H1 (cell line): ENCODE measurements at regions not wholly inside any gene's neighbourhood (a gene's known extent, or its start where the extent isn't known, plus 50 kb on each side); places are given as distances from the start of the nearest gene placed in this dataset.

Experiments
- CTCF ChIA-PET: fragments of 300-600 bp; sonication (Branson Sonifier 250); formaldehyde crosslinking; loops from one replicate; lab custom pipeline; 2021; ENCODE audit not compliant: partially characterized antibody; lab: Charles Lee
- POLR2A ChIA-PET: fragments of 300-600 bp; sonication (Branson Sonifier 250); formaldehyde crosslinking; loops from one replicate; lab custom pipeline; 2021; ENCODE audit warnings: inconsistent platforms; ENCODE audit not compliant: partially characterized antibody; lab: Charles Lee
- DNase-seq, 2 experiments: peaks; one replicate each; pipeline versions ENCODE4 v3.0.0 to v3.0.0-alpha.2; 2010 to 2022; ENCODE audit warnings: low spot score in 2 of 2, low read depth in 1 of 2, mixed read lengths in 1 of 2
- FAIRE-seq: peaks from 2 replicates; lab custom pipeline; 2011; peaks lifted over from hg19 to GRCh38; lab: Jason Lieb, UNC
- H2AFZ ChIP-seq: 2 replicates; pipeline ENCODE4 v1.8.1; 2012; ENCODE audit warnings: low read length, inconsistent platforms
- H2AK5ac ChIP-seq: 2 replicates; pipeline ENCODE4 v1.6.1; 2013; ENCODE audit warnings: low read depth, low read length
- H2BK120ac ChIP-seq: replicated peaks from 2 replicates; pipeline ENCODE3; 2013; ENCODE audit warnings: low read depth, low read length, inconsistent platforms
- H2BK12ac ChIP-seq: 2 replicates; pipeline ENCODE4 v1.6.1; 2013; ENCODE audit warnings: low read depth, low read length
- H2BK15ac ChIP-seq: 2 replicates; pipeline ENCODE4 v1.6.1; 2013; ENCODE audit warnings: low read length
- H2BK20ac ChIP-seq: 2 replicates; pipeline ENCODE4 v1.6.1; 2013; ENCODE audit warnings: low read length
- H2BK5ac ChIP-seq: 2 replicates; pipeline ENCODE4 v1.6.1; 2013; ENCODE audit warnings: low read depth, low read length
- H3K14ac ChIP-seq: 2 replicates; pipeline ENCODE4 v1.6.1; 2013; ENCODE audit warnings: inconsistent platforms; ENCODE audit not compliant: insufficient read length
- H3K18ac ChIP-seq: 2 replicates; pipeline ENCODE4 v1.6.1; 2013; ENCODE audit warnings: low read length; ENCODE audit errors: extremely low read depth
- H3K23ac ChIP-seq: 2 replicates; pipeline ENCODE4 v1.6.1; 2013; ENCODE audit warnings: inconsistent platforms; ENCODE audit not compliant: insufficient read length
- H3K23me2 ChIP-seq: 2 replicates; pipeline ENCODE4 v1.6.1; 2013; ENCODE audit warnings: low read depth, low read length
- H3K27ac ChIP-seq: 2 replicates; pipeline ENCODE4 v1.6.1; 2011; ENCODE audit warnings: low read depth, low read length, inconsistent platforms
- H3K27me3 ChIP-seq, 4 experiments: replicated peaks in 1 of 4; 1 replicate in 1 of 4; 2 replicates in 3 of 4; pipeline versions ENCODE4 v1.6.1 to v1.8.1; 2011 to 2013; ENCODE audit warnings: low read length in 3 of 4, mild to moderate bottlenecking in 3 of 4, inconsistent platforms in 2 of 4, mixed read lengths in 2 of 4, moderate library complexity in 1 of 4; ENCODE audit not compliant: control insufficient read depth in 3 of 4, insufficient read depth in 3 of 4; ENCODE audit errors: extremely low read depth in 1 of 4
- H3K36me3 ChIP-seq, 4 experiments: 2 replicates each; pipeline versions ENCODE4 v1.6.1 to v1.8.1; 2011 to 2013; ENCODE audit warnings: mild to moderate bottlenecking in 4 of 4, low read length in 3 of 4, moderate library complexity in 2 of 4, control low read depth in 1 of 4, inconsistent platforms in 1 of 4; ENCODE audit not compliant: insufficient read depth in 4 of 4, control insufficient read depth in 2 of 4
- H3K4ac ChIP-seq: replicated peaks from 2 replicates; pipeline ENCODE3; 2013; ENCODE audit warnings: low read length, low read depth, mixed read lengths, inconsistent platforms; ENCODE audit not compliant: insufficient read length
- H3K4me1 ChIP-seq, 4 experiments: replicated peaks in 1 of 4; 1 replicate in 1 of 4; 2 replicates in 3 of 4; pipeline versions ENCODE4 v1.6.1 to v1.8.1; 2011 to 2013; ENCODE audit warnings: low read length in 3 of 4, inconsistent platforms in 2 of 4, mixed read lengths in 1 of 4; ENCODE audit not compliant: insufficient read depth in 4 of 4, control insufficient read depth in 3 of 4
- H3K4me2 ChIP-seq, 2 experiments: 2 replicates each; pipeline versions ENCODE4 v1.6.1 to v1.8.1; 2011 to 2013; ENCODE audit warnings: low read depth in 2 of 2, low read length in 2 of 2, control low read depth in 1 of 2, inconsistent platforms in 1 of 2, mild to moderate bottlenecking in 1 of 2; ENCODE audit not compliant: insufficient read depth in 1 of 2
- H3K4me3 ChIP-seq, 4 experiments: fragments of 200-600, 300-600 bp in 1 of 4; sonication (generic), shearing (Covaris generic), sonication (Bioruptor Twin) in 1 of 4; 2 replicates each; pipeline versions ENCODE4 v1.5.1 to v1.8.1; 2011 to 2016; ENCODE audit warnings: low read length in 4 of 4, low read depth in 3 of 4, control low read depth in 2 of 4, inconsistent platforms in 2 of 4, mild to moderate bottlenecking in 2 of 4, mixed read lengths in 1 of 4, moderate library complexity in 1 of 4; ENCODE audit not compliant: insufficient read depth in 2 of 4; ENCODE audit errors: extremely low read depth in 1 of 4
- H3K56ac ChIP-seq: replicated peaks from 2 replicates; pipeline ENCODE3; 2013; ENCODE audit warnings: low read depth, mild to moderate bottlenecking, mixed read lengths, low read length, inconsistent platforms; ENCODE audit not compliant: insufficient read length
- H3K79me1 ChIP-seq: 2 replicates; pipeline ENCODE4 v1.6.1; 2013; ENCODE audit warnings: low read depth, low read length, control low read depth
- H3K79me2 ChIP-seq, 2 experiments: 2 replicates each; pipeline versions ENCODE4 v1.6.1 to v1.8.1; 2012 to 2013; ENCODE audit warnings: low read length in 2 of 2, mild to moderate bottlenecking in 2 of 2, inconsistent platforms in 1 of 2; ENCODE audit not compliant: insufficient read depth in 2 of 2, control insufficient read depth in 1 of 2
- H3K9ac ChIP-seq, 4 experiments: replicated peaks in 1 of 4; 1 replicate in 1 of 4; 2 replicates in 3 of 4; pipeline versions ENCODE4 v1.6.1 to v1.8.1; 2011 to 2013; ENCODE audit warnings: low read depth in 3 of 4, low read length in 3 of 4, control low read depth in 2 of 4, mild to moderate bottlenecking in 2 of 4, moderate library complexity in 2 of 4, inconsistent platforms in 1 of 4; ENCODE audit errors: extremely low read depth in 1 of 4
- H3K9me3 ChIP-seq, 2 experiments: 2 replicates each; pipeline versions ENCODE4 v1.6.1 to v1.8.1; 2012 to 2013; ENCODE audit warnings: mild to moderate bottlenecking in 2 of 2, moderate library complexity in 2 of 2, control low read depth in 1 of 2, inconsistent platforms in 1 of 2, low read depth in 1 of 2, low read length in 1 of 2, mixed read lengths in 1 of 2; ENCODE audit not compliant: insufficient read depth in 2 of 2
- H4K20me1 ChIP-seq, 2 experiments: replicated peaks in 1 of 2; 2 replicates each; pipeline versions ENCODE3 to v1.8.1; 2011 to 2013; ENCODE audit warnings: inconsistent platforms in 2 of 2, low read length in 2 of 2, mild to moderate bottlenecking in 1 of 2; ENCODE audit not compliant: insufficient read depth in 2 of 2, control insufficient read depth in 1 of 2
- H4K5ac ChIP-seq: 2 replicates; pipeline ENCODE4 v1.6.1; 2013; ENCODE audit warnings: low read length, low read depth, mixed read lengths, inconsistent platforms; ENCODE audit not compliant: insufficient read length
- H4K8ac ChIP-seq: 2 replicates; pipeline ENCODE4 v1.8.0; 2013; ENCODE audit warnings: mild to moderate bottlenecking, moderate library complexity, low read length, inconsistent platforms; ENCODE audit not compliant: insufficient read depth; ENCODE audit errors: extremely low read depth
- H4K91ac ChIP-seq: replicated peaks from 2 replicates; pipeline ENCODE3; 2013; ENCODE audit warnings: low read length, mixed read lengths, inconsistent platforms; ENCODE audit not compliant: insufficient read length
- BCL11A ChIP-seq, 2 experiments: IDR thresholded peaks; one replicate each; pipeline ENCODE4 v1.6.1; 2011; ENCODE audit warnings: low read depth in 2 of 2, low read length in 2 of 2, mild to moderate bottlenecking in 2 of 2
- CBX5 ChIP-seq: fragments of 300-800, 300-1000 bp; sonication (generic); IDR thresholded peaks from 2 replicates; pipeline ENCODE4 v1.7.1; 2016; ENCODE audit warnings: antibody characterized with exemption, low read length, low read depth
- CREB1 ChIP-seq: IDR thresholded peaks from 2 replicates; pipeline ENCODE4 v1.6.1; 2012; ENCODE audit warnings: inconsistent platforms
- EGR1 ChIP-seq: IDR thresholded peaks from 2 replicates; pipeline ENCODE4 v1.6.1; 2011; ENCODE audit warnings: low read depth, low read length, borderline replicate concordance
- WGBS, 2 experiments: shearing (Covaris generic) in 1 of 2; methylation state at CpG; one replicate each; pipeline versions ENCODE4 v1.1.6 to v1.1.7; 2013 to 2015; ENCODE audit warnings: low lambda C conversion rate in 2 of 2, mixed read lengths in 2 of 2, inconsistent platforms in 1 of 2, low coverage in 1 of 2, missing lambda C conversion rate in 1 of 2; ENCODE audit not compliant: insufficient replicate concordance in 2 of 2, insufficient coverage in 1 of 2, insufficient read length in 1 of 2; ENCODE audit errors: extremely low coverage in 1 of 2, missing lambda C conversion rate in 1 of 2; 5-methylcytosine and 5-hydroxymethylcytosine counted together

- no peak overlapping the region for H3K9ac ChIP-seq
- no peak overlapping the region for H2BK5ac ChIP-seq
- WGBS, 2 experiments, result 93% methylated on average over 1 of the region's 1 CpG; no CpG with 5 or more reads in 1 of the 2 experiments
- POLR2A ChIA-PET, result no interaction called here
- no peak for FAIRE-seq
- no peak overlapping the region for H4K91ac ChIP-seq
- no peaks in the 10 kb centered on the region for H3K4me1 ChIP-seq
- no peak for DNase-seq
- no peak overlapping the region for H3K4me3 ChIP-seq
- H2BK12ac ChIP-seq, result no peak overlapping the region
- no peak overlapping the region for H2AK5ac ChIP-seq
- no peak overlapping the region for H3K4ac ChIP-seq
- no peak overlapping the region for H4K5ac ChIP-seq
- H3K18ac ChIP-seq, result no peak overlapping the region
- H4K8ac ChIP-seq, result no peak overlapping the region
- no peak overlapping the region for H2BK15ac ChIP-seq
- H3K27me3 ChIP-seq, result no peaks in the 10 kb centered on the region
- H2BK20ac ChIP-seq, result no peak overlapping the region
- H2AFZ ChIP-seq, result no peak overlapping the region
- H3K14ac ChIP-seq, result no peak overlapping the region
- H3K4me2 ChIP-seq, result no peak overlapping the region
- no peak overlapping the region for H3K56ac ChIP-seq
- no peaks in the 10 kb centered on the region for H3K9me3 ChIP-seq
- CTCF ChIA-PET, result interaction anchor here (1.2 kb wide), 1 partner anchor 174 kb away, joined by 5 read pairs; no protein-coding TSS in a partner anchor
- no peaks in the 10 kb centered on the region; the same call in 1 of the 2 replicates for H3K23me2 ChIP-seq
- no peak overlapping the region for H3K27ac ChIP-seq
- no peak overlapping the region for H3K23ac ChIP-seq
- H2BK120ac ChIP-seq, result no peak overlapping the region
- H4K20me1 ChIP-seq, result no peaks in the 10 kb centered on the region
- no peaks in the 10 kb centered on the region for H3K36me3 ChIP-seq
- no peaks in the 10 kb centered on the region for H3K79me2 ChIP-seq
- no peaks in the 10 kb centered on the region for H3K79me1 ChIP-seq
- TF ChIP-seq EGR1 (no peak), CBX5 (no peak), BCL11A (IDR thresholded peaks at IDR 0.05; ENCODE audit: low read depth in 2 of 2, low read length in 2 of 2) (no peak), CREB1 (no peak)
These were observed 81.2 kb upstream of the STK17B start for GRCh38 chr2:196252408-196253115.
